ENCODE measurements at regions not wholly inside any gene's neighbourhood (a gene's known extent, or its start where the extent isn't known, plus 50 kb on each side); places are given as distances from the start of the nearest gene placed in this dataset.
A peak's percentile ranks its signal among the peaks of the same experiment; 100 is the strongest.

GRCh38 chr7:13139436-13139835 lies 452.0 kb downstream of the ARL4A start:
- no peak for DNase-seq (ENCODE audit: low read depth)

GRCh38 chr7:13144673-13145072 lies 457.2 kb downstream of the ARL4A start:
- DNase-seq (ENCODE audit: low read depth): peak; percentile 24

GRCh38 chr7:13148548-13148947 lies 461.1 kb downstream of the ARL4A start:
- DNase-seq (ENCODE audit: low read depth): no peak

GRCh38 chr7:13151978-13152377 lies 464.5 kb downstream of the ARL4A start:
- DNase-seq (ENCODE audit: low read depth): no peak

- no peak for DNase-seq (ENCODE audit: low read depth)
Observed at GRCh38 chr7:13152755-13153154, 465.3 kb downstream of the ARL4A start.

GRCh38 chr7:13153266-13153665 lies 465.8 kb downstream of the ARL4A start:
- DNase-seq (ENCODE audit: low read depth): no peak

- no peak for DNase-seq (ENCODE audit: low read depth)
Observed at GRCh38 chr7:13153742-13154141, 466.3 kb downstream of the ARL4A start.

GRCh38 chr7:13155188-13155587 lies 467.8 kb downstream of the ARL4A start:
- no peak for DNase-seq (ENCODE audit: low read depth)

- DNase-seq (ENCODE audit: low read depth): no peak
Observed at GRCh38 chr7:13159003-13159402, 471.6 kb downstream of the ARL4A start.

GRCh38 chr7:13159467-13160184 lies 472.2 kb downstream of the ARL4A start:
- no peak for DNase-seq (ENCODE audit: low read depth)

GRCh38 chr7:13161125-13161524 lies 473.7 kb downstream of the ARL4A start:
- DNase-seq (ENCODE audit: low read depth): no peak

GRCh38 chr7:13165854-13166253 lies 478.4 kb downstream of the ARL4A start:
- DNase-seq (ENCODE audit: low read depth): no peak

- DNase-seq (ENCODE audit: low read depth): no peak
Observed at GRCh38 chr7:13166801-13167200, 479.4 kb downstream of the ARL4A start.

- DNase-seq (ENCODE audit: low read depth): no peak
Observed at GRCh38 chr7:13169356-13169755, 481.9 kb downstream of the ARL4A start.

GRCh38 chr7:13174991-13175390 lies 487.6 kb downstream of the ARL4A start:
- no peak for DNase-seq (ENCODE audit: low read depth)

GRCh38 chr7:13179011-13179582 lies 491.7 kb downstream of the ARL4A start:
- DNase-seq (ENCODE audit: low read depth): no peak

GRCh38 chr7:13179775-13180523 lies 492.5 kb downstream of the ARL4A start:
- no peak for DNase-seq (ENCODE audit: low read depth)

GRCh38 chr7:13181216-13181615 lies 493.8 kb downstream of the ARL4A start:
- no peak for DNase-seq (ENCODE audit: low read depth)

GRCh38 chr7:13185139-13185538 lies 497.7 kb downstream of the ARL4A start:
- no peak for DNase-seq (ENCODE audit: low read depth)

GRCh38 chr7:13188236-13188805 lies 500.9 kb downstream of the ARL4A start:
- no peak for DNase-seq (ENCODE audit: low read depth)

- no peak for DNase-seq (ENCODE audit: low read depth)
Observed at GRCh38 chr7:13188922-13189321, 501.5 kb downstream of the ARL4A start.

GRCh38 chr7:13189668-13190067 lies 502.2 kb downstream of the ARL4A start:
- DNase-seq (ENCODE audit: low read depth): peak; percentile 45

GRCh38 chr7:13197501-13197900 lies 510.1 kb downstream of the ARL4A start:
- DNase-seq (ENCODE audit: low read depth): no peak
